COLO668 (cell line): ENCODE measurements at regions not wholly inside any gene's neighbourhood (a gene's known extent, or its start where the extent isn't known, plus 50 kb on each side); places are given as distances from the start of the nearest gene placed in this dataset.

Source experiments
- DNase-seq: peaks from one replicate; lab custom pipeline; 2025; ENCODE audit not compliant: unreplicated experiment; lab: John Stamatoyannopoulos, UW

DNA sequence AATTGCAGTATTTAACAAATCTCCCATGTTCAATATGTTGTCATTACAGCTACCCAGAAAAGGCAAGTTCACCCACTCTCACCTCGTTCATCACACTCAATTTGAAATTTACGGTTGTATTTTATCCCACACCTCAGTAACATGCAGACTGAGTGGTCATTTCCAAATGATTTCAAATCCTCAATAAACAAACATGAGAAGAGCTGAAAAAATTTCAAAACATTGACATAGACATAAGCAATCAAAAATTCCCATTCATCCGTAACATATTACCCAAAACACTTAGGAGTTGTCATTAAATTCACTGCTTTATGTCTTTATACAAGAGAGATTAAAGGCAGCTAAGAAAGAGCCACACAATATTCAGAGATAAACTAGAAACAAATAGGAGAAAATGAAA lies 61.7 kb upstream of the NEBL start:
- DNase-seq = no peak

DNA sequence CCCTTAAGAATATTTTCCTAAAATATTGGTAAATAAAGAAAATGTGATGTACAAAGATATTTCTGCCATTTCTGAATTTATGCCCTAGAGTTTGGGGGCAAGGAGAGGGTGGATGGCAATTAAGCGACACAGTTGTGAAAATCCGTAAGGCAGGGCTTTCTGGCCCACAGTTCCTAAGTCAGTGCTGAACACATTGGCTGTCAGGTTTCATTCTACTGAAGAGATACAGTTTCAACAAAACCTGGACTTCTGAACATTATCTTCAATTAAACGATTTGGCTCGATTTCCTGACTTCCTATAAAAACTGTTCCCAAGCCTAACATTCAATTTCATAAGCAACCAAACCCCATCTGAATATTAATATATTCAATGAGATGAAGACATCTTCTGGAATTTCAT lies 61.1 kb upstream of the NEBL start:
- no peak for DNase-seq

DNA sequence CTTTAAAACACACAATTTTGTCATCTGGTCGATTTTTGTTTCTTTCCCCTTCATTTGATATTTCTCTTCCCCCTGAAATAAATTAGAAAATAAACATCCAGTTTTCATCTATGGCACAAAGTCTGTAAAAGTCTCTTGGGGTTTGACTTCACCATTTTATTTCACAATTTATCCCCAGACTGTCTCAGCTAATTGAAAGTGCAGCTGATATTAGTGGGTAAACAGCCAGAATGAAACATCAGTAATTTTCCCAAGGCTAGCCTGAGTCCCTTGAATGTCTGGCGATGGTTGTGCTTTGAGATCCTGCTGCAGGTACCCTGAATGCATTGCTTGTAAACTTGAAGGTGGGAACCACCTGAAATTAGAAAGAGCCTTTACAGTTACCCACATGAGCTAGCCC lies 60.6 kb upstream of the NEBL start:
- no peak for DNase-seq

DNA sequence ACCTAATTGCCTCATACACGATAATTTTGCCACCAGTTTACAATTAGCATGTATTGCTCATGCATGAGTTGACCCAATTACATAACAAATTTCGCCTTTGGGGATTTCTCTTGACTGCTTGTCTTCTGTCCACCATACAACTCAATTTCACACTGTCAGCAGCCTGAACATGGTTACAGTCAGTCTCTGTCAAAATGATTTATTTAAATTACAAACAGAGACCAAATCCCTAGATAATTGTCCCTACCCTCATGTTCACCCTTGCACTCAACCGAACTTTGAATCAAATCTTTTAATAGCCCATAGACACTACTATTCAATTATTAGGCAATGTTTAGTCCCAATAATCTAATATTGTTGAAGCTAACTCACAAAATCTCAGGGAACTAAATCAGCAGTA lies 59.7 kb upstream of the NEBL start:
- no peak for DNase-seq

DNA sequence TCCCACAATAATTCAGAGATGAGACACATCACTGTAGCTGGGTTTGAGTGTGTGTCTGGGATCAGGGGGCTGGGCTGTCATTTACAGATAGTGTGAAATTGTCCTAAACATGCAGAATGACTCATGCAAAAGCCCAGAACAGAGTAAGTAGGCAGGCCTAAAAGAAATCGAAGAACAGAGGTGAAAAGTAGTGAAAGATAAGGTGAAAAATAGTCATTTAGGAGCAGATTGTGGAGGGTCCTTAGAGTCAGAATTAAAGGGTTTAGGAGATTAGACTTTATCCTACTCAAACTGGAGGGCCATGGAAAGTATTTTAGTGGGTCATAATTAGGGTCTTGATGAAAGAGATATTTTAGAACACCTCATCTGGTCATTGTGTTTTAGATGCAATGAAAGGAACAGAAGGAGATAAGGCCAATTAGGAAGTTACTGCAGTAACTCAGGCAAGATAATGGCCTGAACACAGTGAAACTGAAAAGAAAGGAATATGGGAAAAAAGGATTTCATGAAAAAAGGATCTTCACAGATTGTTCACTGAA lies 58.3 kb upstream of the NEBL start:
- DNase-seq = no peak

DNA sequence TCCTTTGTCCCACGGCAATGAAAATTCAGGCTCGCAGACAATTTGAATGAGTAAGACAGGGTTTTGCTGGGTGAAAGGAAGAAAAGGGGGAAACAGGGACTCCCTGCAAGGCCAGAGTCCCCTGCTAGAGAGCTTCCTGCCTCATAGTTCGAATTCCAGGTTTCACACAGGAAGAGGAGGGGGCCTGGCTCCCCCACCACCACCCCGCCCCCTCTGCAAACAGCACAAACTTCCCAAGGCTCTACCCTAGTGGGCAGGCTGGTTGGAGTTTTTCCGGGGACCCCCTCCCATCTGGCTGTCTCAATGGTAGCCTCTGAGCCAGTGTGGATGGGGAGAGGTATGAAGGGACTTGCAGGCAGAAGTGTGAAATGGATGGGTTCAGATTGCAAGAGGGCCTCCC lies 57.4 kb upstream of the NEBL start:
- DNase-seq = no peak

DNA sequence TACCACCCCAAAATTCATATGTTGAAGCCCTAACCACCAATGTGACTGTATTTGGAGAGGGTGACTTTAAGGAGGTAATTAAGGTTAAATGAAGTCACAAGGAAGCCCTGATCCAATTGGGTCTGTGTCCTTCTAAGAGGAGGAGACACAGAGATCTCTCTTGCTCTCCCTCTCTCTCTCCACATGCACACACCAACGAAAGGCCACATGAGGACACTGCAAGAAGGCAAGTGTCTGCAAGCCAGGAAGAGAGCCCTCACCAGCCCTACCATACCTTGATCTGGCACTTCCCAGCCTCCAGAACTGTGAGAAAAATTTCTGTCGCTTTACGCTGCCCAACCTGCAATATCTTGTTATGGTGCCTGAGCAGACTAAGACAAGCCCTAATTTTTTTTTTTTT lies 56.0 kb upstream of the NEBL start:
- DNase-seq = no peak

DNA sequence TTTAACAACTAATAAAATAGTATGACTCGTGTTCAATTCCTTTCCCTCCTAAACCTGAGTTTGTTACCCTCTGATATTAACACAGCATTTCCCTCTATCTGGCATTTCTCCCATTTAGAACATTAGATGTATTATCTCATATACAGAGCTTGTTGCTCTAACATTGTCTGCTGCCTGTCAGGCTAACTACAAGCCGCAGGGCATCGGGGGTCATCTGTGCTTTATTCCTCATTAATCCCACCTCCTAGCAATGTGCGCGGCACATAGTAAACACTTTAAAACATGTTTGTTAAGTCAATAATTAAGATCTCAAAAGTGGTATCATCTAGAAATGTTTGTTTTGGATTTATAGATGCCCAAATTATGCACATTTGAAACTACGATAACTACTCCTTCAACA lies 52.9 kb upstream of the NEBL start:
- no peak for DNase-seq

DNA sequence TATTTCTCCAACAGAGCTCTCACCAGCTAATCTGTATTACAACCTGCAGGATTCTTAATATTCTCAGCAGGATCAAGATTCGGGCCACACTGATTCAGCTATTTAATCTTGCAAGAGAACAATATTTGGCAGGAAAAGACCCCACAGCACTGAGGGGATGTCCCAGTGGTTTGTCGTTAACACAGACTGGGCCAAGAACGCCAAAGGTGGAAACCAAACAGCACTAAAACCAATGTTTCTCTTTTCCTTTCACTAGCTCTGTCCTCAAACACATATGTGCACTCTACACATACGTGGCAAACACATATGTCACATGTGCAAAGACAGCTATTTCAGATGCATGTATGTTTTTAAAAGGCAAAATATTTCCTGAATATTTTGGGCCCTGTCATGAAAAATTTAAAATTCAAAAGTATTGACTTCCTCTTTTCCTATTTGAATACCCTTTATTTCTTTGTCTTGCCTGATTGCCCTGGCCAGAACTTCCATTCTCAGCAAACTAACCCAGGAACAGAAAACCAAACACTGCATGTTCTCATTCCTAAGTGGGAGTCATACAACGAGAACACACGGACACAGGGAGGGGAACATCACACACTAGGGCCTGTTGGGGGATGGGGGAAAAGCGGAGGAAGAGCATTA lies 51.7 kb upstream of the NEBL start:
- DNase-seq = no peak
